HepG2 (cell line): ENCODE measurements at regions not wholly inside any gene's neighbourhood (a gene's known extent, or its start where the extent isn't known, plus 50 kb on each side); places are given as distances from the start of the nearest gene placed in this dataset.

Source experiments
- AFF4 ChIP-seq: sonication (generic); formaldehyde crosslinking; IDR thresholded peaks from 2 replicates; pipeline ENCODE4 v1.4.0; 2020; ENCODE audit warnings: missing genetic modification reagents
- BRF2 ChIP-seq: sonication (generic); formaldehyde crosslinking; IDR thresholded peaks from 2 replicates; pipeline ENCODE4 v1.8.1; 2022; ENCODE audit warnings: mild to moderate bottlenecking, missing genetic modification reagents
- FOXK1 ChIP-seq: sonication (generic); formaldehyde crosslinking; IDR thresholded peaks from 2 replicates; pipeline ENCODE4 v1.4.0; 2020; ENCODE audit warnings: low read depth, missing genetic modification reagents, borderline replicate concordance
- GATAD2A ChIP-seq: IDR thresholded peaks from 2 replicates; pipeline ENCODE4 v1.6.1; 2016
- HOMEZ ChIP-seq: IDR thresholded peaks from 2 replicates; pipeline ENCODE4 v1.6.1; 2016; ENCODE audit warnings: low read depth
- MED1 ChIP-seq: sonication (generic); formaldehyde crosslinking; IDR thresholded peaks from 2 replicates; pipeline ENCODE4 v1.4.0; 2020; ENCODE audit warnings: missing genetic modification reagents
- MYNN ChIP-seq: sonication (generic); formaldehyde crosslinking; IDR thresholded peaks from 2 replicates; pipeline ENCODE4 v1.4.0; 2020; ENCODE audit warnings: mild to moderate bottlenecking, low read depth, missing genetic modification reagents
- NCOR1 ChIP-seq: fragments of 200-600 bp; sonication (generic); IDR thresholded peaks from 2 replicates; pipeline ENCODE4 v1.7.0; 2017; ENCODE audit warnings: antibody characterized with exemption, low read length, borderline replicate concordance
- NFATC3 ChIP-seq: sonication (generic); formaldehyde crosslinking; IDR thresholded peaks from 2 replicates; pipeline ENCODE4 v1.5.1; 2020; ENCODE audit warnings: mild to moderate bottlenecking, missing genetic modification reagents
- RXRB ChIP-seq: IDR thresholded peaks from 2 replicates; pipeline ENCODE4 v1.6.1; 2016; ENCODE audit warnings: borderline replicate concordance, missing genetic modification reagents, missing compliant biosample characterization
- TAF1 ChIP-seq: sonication (generic); formaldehyde crosslinking; IDR thresholded peaks from 2 replicates; pipeline ENCODE4 v1.4.0; 2020; ENCODE audit warnings: missing genetic modification reagents
- TAF15 ChIP-seq: fragments of 200-400 bp; formaldehyde crosslinking; IDR thresholded peaks from one replicate; pipeline ENCODE4 v1.6.1; 2018; ENCODE audit warnings: mild to moderate bottlenecking, low read depth, low read length; ENCODE audit not compliant: poor library complexity, severe bottlenecking
- TARDBP ChIP-seq: sonication (generic); formaldehyde crosslinking; IDR thresholded peaks from 2 replicates; pipeline ENCODE4 v1.8.0; 2022; ENCODE audit warnings: mild to moderate bottlenecking, missing genetic modification reagents
- TCF7 ChIP-seq: sonication (generic); IDR thresholded peaks from 2 replicates; pipeline ENCODE4 v1.6.1; 2016; ENCODE audit warnings: antibody characterized with exemption, low read depth
- THRA ChIP-seq: sonication (generic); formaldehyde crosslinking; IDR thresholded peaks from 2 replicates; pipeline ENCODE4 v1.4.0; 2020; ENCODE audit warnings: missing genetic modification reagents, borderline replicate concordance
- ZBTB42 ChIP-seq: sonication (generic); formaldehyde crosslinking; IDR thresholded peaks from 2 replicates; pipeline ENCODE4 v1.5.0; 2020; ENCODE audit warnings: mild to moderate bottlenecking, missing genetic modification reagents
- ZFP41 ChIP-seq: sonication (generic); formaldehyde crosslinking; IDR thresholded peaks from 2 replicates; pipeline ENCODE4 v1.4.0; 2020; ENCODE audit warnings: mild to moderate bottlenecking, missing genetic modification reagents, borderline replicate concordance
- ZNF235 ChIP-seq: sonication (generic); formaldehyde crosslinking; IDR thresholded peaks from 2 replicates; pipeline ENCODE4 v1.8.1; 2023; ENCODE audit warnings: mild to moderate bottlenecking, missing genetic modification reagents, borderline replicate concordance
- ZNF274 ChIP-seq: sonication (generic); formaldehyde crosslinking; IDR thresholded peaks from 2 replicates; pipeline ENCODE4 v1.5.1; 2020; ENCODE audit warnings: mild to moderate bottlenecking, missing genetic modification reagents
- ZNF513 ChIP-seq: sonication (generic); formaldehyde crosslinking; conservative IDR thresholded peaks from 2 replicates; pipeline ENCODE4 v1.5.0; 2020; ENCODE audit warnings: missing genetic modification reagents

GRCh38 chr5:139745800-139746690 is 49.6 kb upstream of the PSD2 start (continued):
- TF ChIP-seq TAF15 (no peak), RXRB (CRISPR knock-in tag) (peak; percentile 76), TARDBP (CRISPR knock-in tag) (0 out of 2 replicates have a peak, but pooled peaks have one; percentile 41), NFATC3 (CRISPR knock-in tag) (no peak), AFF4 (CRISPR knock-in tag) (no peak), ZBTB42 (no peak), NCOR1 (0 out of 2 replicates have a peak, but pooled peaks have one; percentile 6), ZNF513 (no peak), THRA (peak; percentile 54; the same call in 1 of the 2 replicates), ZNF274 (CRISPR knock-in tag) (no peak; the same call in 1 of the 2 replicates), MED1 (CRISPR knock-in tag) (peak; percentile 36; the same call in 1 of the 2 replicates), ZFP41 (no peak), FOXK1 (CRISPR knock-in tag) (0 out of 2 replicates have a peak, but pooled peaks have one; percentile 11), GATAD2A (peak; percentile 37; the same call in 1 of the 2 replicates), ZNF235 (CRISPR knock-in tag) (no peak), TCF7 (peak; percentile 34), BRF2 (CRISPR knock-in tag) (peak; percentile 61; the same call in 1 of the 2 replicates), MYNN (CRISPR knock-in tag) (no peak), TAF1 (CRISPR knock-in tag) (no peak), HOMEZ (0 out of 2 replicates have a peak, but pooled peaks have one; percentile 15)
